ENCODE measurements at regions not wholly inside any gene's neighbourhood (a gene's known extent, or its start where the extent isn't known, plus 50 kb on each side); places are given as distances from the start of the nearest gene placed in this dataset.

- no peak for TF ChIP-seq CTCF (IDR thresholded peaks at IDR 0.05; ENCODE audit: poor library complexity, severe bottlenecking)
- no peaks in the 10 kb centered on the region for H3K36me3 ChIP-seq (ENCODE audit: low read depth)
- ATAC-seq (ENCODE audit: low read depth) (no peak), DNase-seq (ENCODE audit: low spot score) (no peak)
- no peaks in the 10 kb centered on the region for H3K27me3 ChIP-seq (ENCODE audit: insufficient read depth, poor library complexity, severe bottlenecking)
- H3K9me3 ChIP-seq (ENCODE audit: severe bottlenecking) = no peaks in the 10 kb centered on the region
- no peak overlapping the region for H3K4me3 ChIP-seq (ENCODE audit: severe bottlenecking)
- peaks cover 13% of the 10 kb centered on the region for H3K4me1 ChIP-seq (ENCODE audit: insufficient read depth, poor library complexity, severe bottlenecking)
- no peak overlapping the region for H3K27ac ChIP-seq (ENCODE audit: poor library complexity, severe bottlenecking)
Observed at GRCh38 chr2:189231719-189232323, 52.3 kb upstream of the COL5A2 start.

- Histone ChIP-seq H3K4me1 (ENCODE audit: insufficient read depth, poor library complexity, severe bottlenecking) (peaks cover 13% of the 10 kb centered on the region), H3K27me3 (ENCODE audit: insufficient read depth, poor library complexity, severe bottlenecking) (no peaks in the 10 kb centered on the region), H3K9me3 (ENCODE audit: severe bottlenecking) (no peaks in the 10 kb centered on the region), H3K27ac (ENCODE audit: poor library complexity, severe bottlenecking) (peak overlapping the region; percentile 9), H3K36me3 (ENCODE audit: low read depth) (no peaks in the 10 kb centered on the region), H3K4me3 (ENCODE audit: severe bottlenecking) (no peak overlapping the region)
- no peak for ATAC-seq (ENCODE audit: low read depth)
- no peak for TF ChIP-seq CTCF (IDR thresholded peaks at IDR 0.05; ENCODE audit: poor library complexity, severe bottlenecking)
- no peak for DNase-seq (ENCODE audit: low spot score)
Observed at GRCh38 chr2:189232759-189233406, 53.3 kb upstream of the COL5A2 start.

DNA sequence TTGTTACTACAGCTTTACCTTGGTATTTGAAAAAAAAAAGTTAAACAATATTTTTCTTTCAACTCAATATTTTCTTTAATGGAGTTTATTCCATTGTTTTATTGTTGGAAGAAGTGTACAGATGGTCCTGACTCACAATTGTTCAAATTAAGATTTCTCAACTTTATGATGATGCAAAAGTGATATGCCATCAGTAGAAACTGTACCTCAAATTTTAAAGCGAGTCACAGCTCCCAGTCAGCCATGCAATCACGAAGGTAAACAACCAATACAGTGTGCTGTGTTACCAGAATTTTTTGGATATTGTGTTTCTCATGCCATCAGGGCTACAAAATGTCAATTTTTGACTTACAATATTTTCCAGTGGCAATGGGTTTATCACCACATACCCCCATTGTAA lies 54.0 kb upstream of the COL5A2 start:
- no peaks in the 10 kb centered on the region for H3K9me3 ChIP-seq (ENCODE audit: severe bottlenecking)
- ATAC-seq (ENCODE audit: low read depth) (peak; percentile 76), DNase-seq (ENCODE audit: low spot score) (no peak)
- H3K4me3 ChIP-seq (ENCODE audit: severe bottlenecking) = no peak overlapping the region
- H3K36me3 ChIP-seq (ENCODE audit: low read depth) = no peaks in the 10 kb centered on the region
- peak overlapping the region; percentile 9 for H3K27ac ChIP-seq (ENCODE audit: poor library complexity, severe bottlenecking)
- peaks cover 13% of the 10 kb centered on the region for H3K4me1 ChIP-seq (ENCODE audit: insufficient read depth, poor library complexity, severe bottlenecking)
- no peak for TF ChIP-seq CTCF (IDR thresholded peaks at IDR 0.05; ENCODE audit: poor library complexity, severe bottlenecking)
- H3K27me3 ChIP-seq (ENCODE audit: insufficient read depth, poor library complexity, severe bottlenecking) = no peaks in the 10 kb centered on the region

- Histone ChIP-seq H3K27ac (ENCODE audit: poor library complexity, severe bottlenecking) (no peak overlapping the region), H3K4me3 (ENCODE audit: severe bottlenecking) (no peak overlapping the region), H3K27me3 (ENCODE audit: insufficient read depth, poor library complexity, severe bottlenecking) (no peaks in the 10 kb centered on the region), H3K4me1 (ENCODE audit: insufficient read depth, poor library complexity, severe bottlenecking) (peaks cover 13% of the 10 kb centered on the region), H3K36me3 (ENCODE audit: low read depth) (no peaks in the 10 kb centered on the region), H3K9me3 (ENCODE audit: severe bottlenecking) (no peaks in the 10 kb centered on the region)
- DNase-seq (ENCODE audit: low spot score) (no peak), ATAC-seq (ENCODE audit: low read depth) (no peak)
- TF ChIP-seq CTCF (IDR thresholded peaks at IDR 0.05; ENCODE audit: poor library complexity, severe bottlenecking) = no peak
Observed at GRCh38 chr2:189234991-189235390, 55.4 kb upstream of the COL5A2 start.

DNA sequence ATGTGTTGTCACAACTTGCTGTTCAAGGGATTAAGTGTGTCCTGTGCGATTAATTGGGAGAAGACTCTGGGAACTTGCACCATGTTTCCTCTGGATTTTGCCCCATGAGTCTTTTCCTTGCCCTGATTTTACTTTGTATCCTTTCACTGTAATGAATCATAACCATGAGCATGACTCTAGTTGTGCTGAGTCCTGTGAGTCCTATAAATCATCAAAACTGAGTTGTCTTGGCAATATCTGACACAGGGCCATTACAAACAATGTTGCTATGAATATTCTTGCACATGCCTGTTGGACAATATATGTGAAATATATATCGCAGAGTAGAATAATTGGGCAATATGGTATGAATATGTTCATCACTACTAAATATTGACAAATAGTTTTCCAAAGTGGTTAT lies 56.5 kb upstream of the COL5A2 start:
- no peak for TF ChIP-seq CTCF (IDR thresholded peaks at IDR 0.05; ENCODE audit: poor library complexity, severe bottlenecking)
- Histone ChIP-seq H3K27me3 (ENCODE audit: insufficient read depth, poor library complexity, severe bottlenecking) (no peaks in the 10 kb centered on the region), H3K36me3 (ENCODE audit: low read depth) (no peaks in the 10 kb centered on the region), H3K4me1 (ENCODE audit: insufficient read depth, poor library complexity, severe bottlenecking) (peaks cover 13% of the 10 kb centered on the region), H3K27ac (ENCODE audit: poor library complexity, severe bottlenecking) (no peak overlapping the region), H3K4me3 (ENCODE audit: severe bottlenecking) (no peak overlapping the region), H3K9me3 (ENCODE audit: severe bottlenecking) (no peaks in the 10 kb centered on the region)
- DNase-seq (ENCODE audit: low spot score) = no peak
- ATAC-seq (ENCODE audit: low read depth) = peak; percentile 68

All from RWPE2 (cell line).